Liver (tissue), 3 donors: ENCODE measurements at regions not wholly inside any gene's neighbourhood (a gene's known extent, or its start where the extent isn't known, plus 50 kb on each side); places are given as distances from the start of the nearest gene placed in this dataset.

Experiments used
- NR2F2 ChIP-seq: IDR thresholded peaks from 2 replicates; pipeline ENCODE4 v1.6.1; 2016; ENCODE audit warnings: antibody characterized with exemption
- TF ChIP-seq, protein P1 (sequence below): fragments of 150-350 bp; IDR thresholded peaks from 2 replicates; pipeline ENCODE4 v1.5.1; 2017; ENCODE audit warnings: improper control_type of control experiment, low read depth, low read length; ENCODE audit not compliant: missing input control
- donor health status: healthy.
- donor health status: healthy.

DNA sequence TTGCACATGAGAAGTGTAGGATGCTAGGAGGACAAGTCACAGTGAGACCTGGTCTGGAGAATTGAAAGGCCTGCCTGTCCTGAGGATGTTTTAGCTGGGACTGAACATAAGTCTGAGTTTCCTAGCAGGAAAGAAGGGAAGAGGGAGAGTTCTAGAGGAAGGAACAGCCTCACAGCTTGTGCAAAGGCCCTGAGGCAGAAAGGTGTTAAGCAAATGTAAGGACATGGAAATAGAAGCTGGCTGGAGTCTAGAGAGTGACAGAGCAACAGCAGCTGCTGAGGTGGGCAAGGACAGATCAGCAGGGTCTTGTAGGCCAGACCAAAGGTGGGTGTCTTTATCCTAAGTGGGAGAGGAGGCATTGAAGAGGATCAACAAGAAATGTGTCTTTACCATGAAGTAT is 210.9 kb upstream of the E2F8 start:
- TF ChIP-seq, protein P1, sequence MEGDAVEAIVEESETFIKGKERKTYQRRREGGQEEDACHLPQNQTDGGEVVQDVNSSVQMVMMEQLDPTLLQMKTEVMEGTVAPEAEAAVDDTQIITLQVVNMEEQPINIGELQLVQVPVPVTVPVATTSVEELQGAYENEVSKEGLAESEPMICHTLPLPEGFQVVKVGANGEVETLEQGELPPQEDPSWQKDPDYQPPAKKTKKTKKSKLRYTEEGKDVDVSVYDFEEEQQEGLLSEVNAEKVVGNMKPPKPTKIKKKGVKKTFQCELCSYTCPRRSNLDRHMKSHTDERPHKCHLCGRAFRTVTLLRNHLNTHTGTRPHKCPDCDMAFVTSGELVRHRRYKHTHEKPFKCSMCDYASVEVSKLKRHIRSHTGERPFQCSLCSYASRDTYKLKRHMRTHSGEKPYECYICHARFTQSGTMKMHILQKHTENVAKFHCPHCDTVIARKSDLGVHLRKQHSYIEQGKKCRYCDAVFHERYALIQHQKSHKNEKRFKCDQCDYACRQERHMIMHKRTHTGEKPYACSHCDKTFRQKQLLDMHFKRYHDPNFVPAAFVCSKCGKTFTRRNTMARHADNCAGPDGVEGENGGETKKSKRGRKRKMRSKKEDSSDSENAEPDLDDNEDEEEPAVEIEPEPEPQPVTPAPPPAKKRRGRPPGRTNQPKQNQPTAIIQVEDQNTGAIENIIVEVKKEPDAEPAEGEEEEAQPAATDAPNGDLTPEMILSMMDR = no peak
- no peak for TF ChIP-seq NR2F2
